Smooth muscle cell (in vitro differentiated cells): ENCODE measurements at regions not wholly inside any gene's neighbourhood (a gene's known extent, or its start where the extent isn't known, plus 50 kb on each side); places are given as distances from the start of the nearest gene placed in this dataset.

Source experiments
- DNase-seq: peaks from one replicate; lab custom pipeline; 2025; ENCODE audit not compliant: unreplicated experiment; lab: John Stamatoyannopoulos, UW
- H2AFZ ChIP-seq: fragments of 200-600 bp; sonication (generic); 2 replicates; pipeline ENCODE4 v1.6.0; 2016; ENCODE audit warnings: antibody characterized with exemption, low read depth, mild to moderate bottlenecking
- H3F3A ChIP-seq: fragments of 200-600 bp; sonication (generic); 2 replicates; pipeline ENCODE4 v1.6.0; 2017; ENCODE audit warnings: antibody characterized with exemption, low read depth
- H3K27ac ChIP-seq: fragments of 200-600 bp; sonication (generic); 2 replicates; pipeline ENCODE4 v1.5.1; 2016; ENCODE audit warnings: low read depth, mild to moderate bottlenecking
- H3K27me3 ChIP-seq: fragments of 200-600 bp; sonication (generic); 2 replicates; pipeline ENCODE4 v1.6.1; 2016; ENCODE audit warnings: low read depth, mild to moderate bottlenecking
- H3K36me3 ChIP-seq: fragments of 200-600 bp; sonication (generic); 2 replicates; pipeline ENCODE4 v1.5.1; 2016; ENCODE audit warnings: low read depth
- H3K4me1 ChIP-seq: fragments of 200-600 bp; sonication (generic); 2 replicates; pipeline ENCODE4 v1.5.1; 2016; ENCODE audit warnings: low read depth
- H3K4me2 ChIP-seq: fragments of 200-600 bp; sonication (generic); 2 replicates; pipeline ENCODE4 v1.6.0; 2016; ENCODE audit warnings: mild to moderate bottlenecking
- H3K4me3 ChIP-seq: fragments of 200-600 bp; sonication (generic); 2 replicates; pipeline ENCODE4 v1.5.1; 2016; ENCODE audit warnings: mild to moderate bottlenecking
- H3K79me2 ChIP-seq: fragments of 200-600 bp; sonication (generic); 2 replicates; pipeline ENCODE4 v1.6.0; 2016; ENCODE audit warnings: low read depth, mild to moderate bottlenecking
- H3K9ac ChIP-seq: fragments of 200-600 bp; sonication (generic); 2 replicates; pipeline ENCODE4 v1.6.0; 2016; ENCODE audit warnings: low read depth
- H3K9me3 ChIP-seq: fragments of 200-600 bp; sonication (generic); replicated peaks from 2 replicates; pipeline ENCODE4 v1.5.1; 2016; ENCODE audit warnings: low read depth
- H4K20me1 ChIP-seq: fragments of 200-600 bp; sonication (generic); 2 replicates; pipeline ENCODE4 v1.6.0; 2016; ENCODE audit warnings: low read depth
- WGBS: methylation state at CpG from one replicate; pipeline ENCODE4 v1.1.7; 2016; ENCODE audit warnings: low lambda C conversion rate; 5-methylcytosine and 5-hydroxymethylcytosine counted together
- TF ChIP-seq, protein P1 (sequence below): fragments of 200-600 bp; sonication (generic); IDR thresholded peaks from 2 replicates; pipeline ENCODE4 v1.5.1; 2017; ENCODE audit warnings: borderline replicate concordance, mild to moderate bottlenecking, antibody characterized with exemption; ENCODE audit not compliant: insufficient read depth, poor library complexity, severe bottlenecking

DNA sequence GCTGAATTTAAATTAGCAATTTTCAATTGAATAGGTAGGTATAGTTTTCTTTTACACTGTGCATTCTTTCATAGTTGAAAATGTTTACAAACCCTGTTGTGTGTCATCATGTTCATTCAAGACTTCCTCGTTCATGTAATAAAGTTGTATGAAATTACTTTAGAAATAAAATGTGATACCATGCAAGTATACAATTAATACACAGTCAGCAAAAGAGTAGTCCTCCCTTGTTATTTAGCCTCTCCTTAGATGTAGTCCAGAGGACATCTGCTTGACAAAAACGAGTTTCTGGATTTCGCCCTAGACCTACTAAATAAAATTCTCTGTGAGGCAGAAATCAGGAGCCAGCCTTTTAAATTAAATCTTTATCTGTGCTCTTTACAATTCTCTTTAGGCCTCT is 231.6 kb downstream of the CXXC4 start:
- Histone ChIP-seq H3F3A (no peaks in the 10 kb centered on the region), H3K27me3 (no peaks in the 10 kb centered on the region), H3K9me3 (no peaks in the 10 kb centered on the region), H3K27ac (no peak overlapping the region), H3K36me3 (no peaks in the 10 kb centered on the region), H2AFZ (no peak overlapping the region), H4K20me1 (no peaks in the 10 kb centered on the region), H3K4me2 (no peak overlapping the region), H3K4me1 (no peaks in the 10 kb centered on the region), H3K4me3 (no peak overlapping the region), H3K9ac (no peak overlapping the region), H3K79me2 (no peaks in the 10 kb centered on the region)
- DNase-seq: no peak
- WGBS: 70% methylated on average over 3 of the region's 3 CpGs
- TF ChIP-seq, protein P1, sequence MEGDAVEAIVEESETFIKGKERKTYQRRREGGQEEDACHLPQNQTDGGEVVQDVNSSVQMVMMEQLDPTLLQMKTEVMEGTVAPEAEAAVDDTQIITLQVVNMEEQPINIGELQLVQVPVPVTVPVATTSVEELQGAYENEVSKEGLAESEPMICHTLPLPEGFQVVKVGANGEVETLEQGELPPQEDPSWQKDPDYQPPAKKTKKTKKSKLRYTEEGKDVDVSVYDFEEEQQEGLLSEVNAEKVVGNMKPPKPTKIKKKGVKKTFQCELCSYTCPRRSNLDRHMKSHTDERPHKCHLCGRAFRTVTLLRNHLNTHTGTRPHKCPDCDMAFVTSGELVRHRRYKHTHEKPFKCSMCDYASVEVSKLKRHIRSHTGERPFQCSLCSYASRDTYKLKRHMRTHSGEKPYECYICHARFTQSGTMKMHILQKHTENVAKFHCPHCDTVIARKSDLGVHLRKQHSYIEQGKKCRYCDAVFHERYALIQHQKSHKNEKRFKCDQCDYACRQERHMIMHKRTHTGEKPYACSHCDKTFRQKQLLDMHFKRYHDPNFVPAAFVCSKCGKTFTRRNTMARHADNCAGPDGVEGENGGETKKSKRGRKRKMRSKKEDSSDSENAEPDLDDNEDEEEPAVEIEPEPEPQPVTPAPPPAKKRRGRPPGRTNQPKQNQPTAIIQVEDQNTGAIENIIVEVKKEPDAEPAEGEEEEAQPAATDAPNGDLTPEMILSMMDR: no peak

- no peaks in the 10 kb centered on the region for H3K9me3 ChIP-seq
- H3K4me2 ChIP-seq: no peak overlapping the region
- H3K4me3 ChIP-seq: no peak overlapping the region
- H2AFZ ChIP-seq: no peak overlapping the region
- DNase-seq: no peak
- TF ChIP-seq, protein P1: no peak
- H3K36me3 ChIP-seq: no peaks in the 10 kb centered on the region
- no peaks in the 10 kb centered on the region for H3F3A ChIP-seq
- H3K27me3 ChIP-seq: no peaks in the 10 kb centered on the region
- no peaks in the 10 kb centered on the region for H4K20me1 ChIP-seq
- no peaks in the 10 kb centered on the region for H3K4me1 ChIP-seq
- H3K9ac ChIP-seq: no peak overlapping the region
- H3K79me2 ChIP-seq: no peaks in the 10 kb centered on the region
- no peak overlapping the region for H3K27ac ChIP-seq
- 87% methylated on average over 2 of the region's 2 CpGs for WGBS
These were observed 232.0 kb downstream of the CXXC4 start for GRCh38 chr4:104262678-104263077.

- Histone ChIP-seq H3K27me3 (no peaks in the 10 kb centered on the region), H3K79me2 (no peaks in the 10 kb centered on the region), H3K27ac (no peak overlapping the region), H3K4me2 (no peak overlapping the region), H3K9me3 (no peaks in the 10 kb centered on the region), H2AFZ (no peak overlapping the region), H4K20me1 (no peaks in the 10 kb centered on the region), H3K36me3 (no peaks in the 10 kb centered on the region), H3F3A (no peaks in the 10 kb centered on the region), H3K4me1 (no peaks in the 10 kb centered on the region), H3K4me3 (no peak overlapping the region), H3K9ac (no peak overlapping the region)
- WGBS: 83% methylated on average over 1 of the region's 1 CpG
- TF ChIP-seq, protein P1: no peak
- no peak for DNase-seq
These were observed 246.0 kb downstream of the CXXC4 start for GRCh38 chr4:104248726-104249125.

- no peaks in the 10 kb centered on the region for H3K79me2 ChIP-seq
- no peaks in the 10 kb centered on the region for H4K20me1 ChIP-seq
- H3K27ac ChIP-seq: no peak overlapping the region
- no peak for DNase-seq
- no peak overlapping the region for H3K4me2 ChIP-seq
- WGBS: 75% methylated on average over 4 of the region's 4 CpGs
- no peak overlapping the region for H2AFZ ChIP-seq
- H3K36me3 ChIP-seq: no peaks in the 10 kb centered on the region
- no peak overlapping the region for H3K4me3 ChIP-seq
- no peaks in the 10 kb centered on the region for H3K4me1 ChIP-seq
- no peaks in the 10 kb centered on the region for H3F3A ChIP-seq
- TF ChIP-seq, protein P1: no peak
- no peaks in the 10 kb centered on the region for H3K27me3 ChIP-seq
- no peaks in the 10 kb centered on the region for H3K9me3 ChIP-seq
- H3K9ac ChIP-seq: no peak overlapping the region
These were observed 258.7 kb downstream of the CXXC4 start for GRCh38 chr4:104235967-104236366.
